AG09319 (cell line): ENCODE measurements at regions not wholly inside any gene's neighbourhood (a gene's known extent, or its start where the extent isn't known, plus 50 kb on each side); places are given as distances from the start of the nearest gene placed in this dataset.

Source experiments
- DNase-seq: peaks from one replicate; pipeline ENCODE4 v3.0.0-alpha.2; 2010; ENCODE audit warnings: low read depth; ENCODE audit errors: extremely low read depth
- TF ChIP-seq, protein P1 (sequence below): IDR thresholded peaks from 2 replicates; pipeline ENCODE4 v1.5.1; 2011; ENCODE audit warnings: low read depth, mild to moderate bottlenecking, inconsistent platforms, low read length, moderate library complexity

DNA sequence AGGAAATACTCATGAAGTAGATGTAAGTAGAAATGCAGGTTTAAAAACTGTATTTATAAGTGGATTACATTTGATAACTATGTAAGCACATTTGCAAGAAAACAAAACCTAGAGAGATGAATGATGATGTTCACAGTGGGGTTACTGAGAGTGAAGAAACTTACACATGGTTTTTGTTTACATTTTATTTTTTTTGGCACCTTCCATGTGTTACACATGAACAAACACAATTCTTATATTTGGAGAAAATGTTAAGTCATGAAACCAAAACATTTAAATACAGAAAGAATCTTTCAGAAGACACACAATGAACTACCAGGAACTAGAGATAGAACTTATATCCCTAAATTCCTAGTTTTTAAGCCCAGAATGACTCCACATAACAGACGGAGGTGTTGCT is 51.5 kb upstream of the SPATA31E1 start:
- TF ChIP-seq, protein P1, sequence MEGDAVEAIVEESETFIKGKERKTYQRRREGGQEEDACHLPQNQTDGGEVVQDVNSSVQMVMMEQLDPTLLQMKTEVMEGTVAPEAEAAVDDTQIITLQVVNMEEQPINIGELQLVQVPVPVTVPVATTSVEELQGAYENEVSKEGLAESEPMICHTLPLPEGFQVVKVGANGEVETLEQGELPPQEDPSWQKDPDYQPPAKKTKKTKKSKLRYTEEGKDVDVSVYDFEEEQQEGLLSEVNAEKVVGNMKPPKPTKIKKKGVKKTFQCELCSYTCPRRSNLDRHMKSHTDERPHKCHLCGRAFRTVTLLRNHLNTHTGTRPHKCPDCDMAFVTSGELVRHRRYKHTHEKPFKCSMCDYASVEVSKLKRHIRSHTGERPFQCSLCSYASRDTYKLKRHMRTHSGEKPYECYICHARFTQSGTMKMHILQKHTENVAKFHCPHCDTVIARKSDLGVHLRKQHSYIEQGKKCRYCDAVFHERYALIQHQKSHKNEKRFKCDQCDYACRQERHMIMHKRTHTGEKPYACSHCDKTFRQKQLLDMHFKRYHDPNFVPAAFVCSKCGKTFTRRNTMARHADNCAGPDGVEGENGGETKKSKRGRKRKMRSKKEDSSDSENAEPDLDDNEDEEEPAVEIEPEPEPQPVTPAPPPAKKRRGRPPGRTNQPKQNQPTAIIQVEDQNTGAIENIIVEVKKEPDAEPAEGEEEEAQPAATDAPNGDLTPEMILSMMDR, result no peak
- DNase-seq, result no peak
